Gastroesophageal sphincter (tissue), 3 donors: ENCODE measurements at regions not wholly inside any gene's neighbourhood (a gene's known extent, or its start where the extent isn't known, plus 50 kb on each side); places are given as distances from the start of the nearest gene placed in this dataset.

Experiments
- EP300 ChIP-seq: sonication (generic); formaldehyde crosslinking; IDR thresholded peaks from one replicate; pipeline ENCODE4 v1.6.1; 2017; ENCODE audit warnings: antibody characterized with exemption, mild to moderate bottlenecking
- TF ChIP-seq, protein P1 (sequence below), 4 experiments: fragments of 200-600 bp in 2 of 4; fragments of 450-650 bp in 2 of 4; sonication (generic) in 1 of 4; IDR thresholded peaks; one replicate each; pipeline ENCODE4 v1.5.1; 2017 to 2019; ENCODE audit warnings: antibody characterized with exemption in 4 of 4, mild to moderate bottlenecking in 2 of 4, moderate library complexity in 2 of 4

GRCh38 chr4:23006756-23007155 lies 314.0 kb downstream of the GBA3 start:
- TF ChIP-seq, protein P1, sequence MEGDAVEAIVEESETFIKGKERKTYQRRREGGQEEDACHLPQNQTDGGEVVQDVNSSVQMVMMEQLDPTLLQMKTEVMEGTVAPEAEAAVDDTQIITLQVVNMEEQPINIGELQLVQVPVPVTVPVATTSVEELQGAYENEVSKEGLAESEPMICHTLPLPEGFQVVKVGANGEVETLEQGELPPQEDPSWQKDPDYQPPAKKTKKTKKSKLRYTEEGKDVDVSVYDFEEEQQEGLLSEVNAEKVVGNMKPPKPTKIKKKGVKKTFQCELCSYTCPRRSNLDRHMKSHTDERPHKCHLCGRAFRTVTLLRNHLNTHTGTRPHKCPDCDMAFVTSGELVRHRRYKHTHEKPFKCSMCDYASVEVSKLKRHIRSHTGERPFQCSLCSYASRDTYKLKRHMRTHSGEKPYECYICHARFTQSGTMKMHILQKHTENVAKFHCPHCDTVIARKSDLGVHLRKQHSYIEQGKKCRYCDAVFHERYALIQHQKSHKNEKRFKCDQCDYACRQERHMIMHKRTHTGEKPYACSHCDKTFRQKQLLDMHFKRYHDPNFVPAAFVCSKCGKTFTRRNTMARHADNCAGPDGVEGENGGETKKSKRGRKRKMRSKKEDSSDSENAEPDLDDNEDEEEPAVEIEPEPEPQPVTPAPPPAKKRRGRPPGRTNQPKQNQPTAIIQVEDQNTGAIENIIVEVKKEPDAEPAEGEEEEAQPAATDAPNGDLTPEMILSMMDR (IDR thresholded peaks at IDR 0.05): no peak
- no peak for TF ChIP-seq EP300
